GM18861 (cell line): ENCODE measurements at regions not wholly inside any gene's neighbourhood (a gene's known extent, or its start where the extent isn't known, plus 50 kb on each side); places are given as distances from the start of the nearest gene placed in this dataset.
"Not testable (repeated sequence)": the region's sequence is repeated elsewhere in the genome, so short reads cannot be mapped to it uniquely, and the experiment has no call there.

Source experiments
- ATAC-seq: cut with Tn5 transposase; IDR thresholded peaks from one replicate; pipeline ENCODE4 v1.9.1; 2021; ENCODE audit not compliant: unreplicated experiment

DNA sequence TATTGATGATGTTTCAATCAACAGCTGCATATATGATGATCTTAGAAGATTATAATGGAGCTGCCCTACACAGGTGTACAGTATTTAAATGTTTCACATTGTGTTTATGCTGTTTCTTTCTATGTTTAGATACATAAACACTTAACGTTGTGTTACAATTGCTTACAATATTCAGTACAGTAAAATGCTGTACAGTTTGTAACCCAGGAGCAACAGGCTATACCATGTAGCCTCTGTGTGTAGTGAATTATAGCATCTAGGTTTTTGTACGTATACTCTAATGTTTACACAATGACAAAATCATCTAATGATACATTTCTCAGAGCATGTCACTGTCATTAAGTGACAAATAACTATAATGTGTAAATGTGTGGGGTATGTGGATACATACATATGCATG, 80.5 kb upstream of the CPEB2 start:
- ATAC-seq = not testable (repeated sequence)

- ATAC-seq = no peak
Observed at GRCh38 chr4:14924076-14924811, 78.0 kb upstream of the CPEB2 start.

DNA sequence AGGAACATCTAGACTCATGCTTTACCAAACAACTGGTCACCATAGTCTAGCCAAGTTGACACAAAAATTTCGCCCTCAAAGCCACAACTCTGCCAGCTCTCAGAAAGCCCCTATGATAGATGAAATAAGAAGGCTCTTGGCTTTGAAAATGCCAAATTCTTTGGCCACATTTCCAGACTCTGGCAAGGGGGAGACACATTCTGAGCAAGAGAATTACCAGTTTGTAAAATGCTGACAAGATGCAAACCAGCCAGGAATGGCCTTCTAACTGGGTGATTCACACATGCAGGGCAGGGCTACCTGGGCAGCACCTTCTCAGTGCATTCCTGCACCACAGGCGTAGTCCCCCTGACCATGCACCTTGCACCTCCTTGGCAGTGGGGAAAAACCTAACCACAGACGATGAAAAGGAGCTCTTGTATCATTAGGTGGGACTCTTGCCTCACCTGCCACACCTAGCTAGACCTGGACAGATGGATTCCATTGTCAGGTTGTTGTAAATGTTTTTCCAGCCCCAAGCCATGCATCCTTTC, 77.4 kb upstream of the CPEB2 start:
- no peak for ATAC-seq

- no peak for ATAC-seq
Observed at GRCh38 chr4:14925471-14925870, 76.8 kb upstream of the CPEB2 start.

DNA sequence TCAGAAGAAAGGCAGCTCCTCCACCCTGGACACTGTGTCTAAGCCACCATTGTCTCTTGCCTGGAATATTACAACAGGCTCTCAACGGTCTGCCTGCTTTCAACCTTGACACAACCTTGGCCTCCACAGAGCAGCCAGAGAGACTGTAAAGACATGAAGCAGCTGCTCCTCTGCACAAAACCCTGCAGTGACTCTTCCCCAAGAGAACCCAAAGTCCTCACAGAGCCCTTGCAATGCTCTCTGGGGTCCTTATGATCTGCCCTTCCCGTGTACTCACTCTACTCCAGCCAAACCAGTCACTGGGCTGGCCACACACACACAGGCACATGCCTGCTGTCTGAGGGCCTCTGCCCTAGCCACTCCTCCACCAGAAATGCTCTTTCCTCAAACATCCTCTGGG, 75.9 kb upstream of the CPEB2 start:
- ATAC-seq = no peak

GRCh38 chr4:14928035-14928434, 74.2 kb upstream of the CPEB2 start:
- no peak for ATAC-seq

GRCh38 chr4:14929669-14930068, 72.6 kb upstream of the CPEB2 start:
- ATAC-seq = no peak

- ATAC-seq = no peak
Observed at GRCh38 chr4:14934704-14935390, 67.4 kb upstream of the CPEB2 start.

DNA sequence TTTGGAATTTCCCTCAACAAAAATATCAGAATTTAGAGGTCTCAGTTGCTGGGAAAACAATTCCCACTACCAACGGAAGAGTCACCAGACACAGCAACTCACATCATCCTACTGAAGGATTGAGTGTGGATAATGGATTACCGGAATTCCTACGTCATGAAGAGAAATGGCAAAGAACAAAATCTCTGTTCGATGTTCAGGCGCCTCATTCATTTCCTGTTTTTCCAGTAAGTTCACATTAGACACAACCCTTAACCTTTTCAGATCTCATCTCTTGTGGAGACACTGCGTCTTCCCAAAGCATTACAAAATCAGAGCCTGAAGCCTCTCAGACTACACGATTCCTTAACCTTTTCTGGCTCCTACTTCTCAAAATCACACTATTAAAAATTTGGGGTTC, 58.5 kb upstream of the CPEB2 start:
- no peak for ATAC-seq

- no peak for ATAC-seq
Observed at GRCh38 chr4:14952352-14952751, 49.9 kb upstream of the CPEB2 start.
